Loucy (cell line): ENCODE measurements at regions not wholly inside any gene's neighbourhood (a gene's known extent, or its start where the extent isn't known, plus 50 kb on each side); places are given as distances from the start of the nearest gene placed in this dataset.

Source experiments
- H2AFZ ChIP-seq: fragments of 200-600 bp; sonication (generic); 2 replicates; pipeline ENCODE4 v1.6.0; 2016; ENCODE audit warnings: antibody characterized with exemption, mild to moderate bottlenecking, low read length, moderate library complexity
- H3F3A ChIP-seq: fragments of 200-600 bp; 2 replicates; pipeline ENCODE4 v1.6.0; 2016; ENCODE audit warnings: antibody characterized with exemption, low read depth, mild to moderate bottlenecking
- H3K27me3 ChIP-seq: fragments of 200-600 bp; sonication (generic); 2 replicates; pipeline ENCODE4 v1.6.1; 2014; ENCODE audit warnings: low read length, mild to moderate bottlenecking; ENCODE audit not compliant: insufficient read depth, poor library complexity, severe bottlenecking
- H3K36me3 ChIP-seq: fragments of 200-600 bp; sonication (generic); 2 replicates; pipeline ENCODE4 v1.6.1; 2016; ENCODE audit warnings: low read length; ENCODE audit not compliant: insufficient read depth
- H3K4me1 ChIP-seq: fragments of 200-600 bp; sonication (generic); 2 replicates; pipeline ENCODE4 v1.5.1; 2014; ENCODE audit warnings: low read length, mild to moderate bottlenecking; ENCODE audit not compliant: insufficient read depth, poor library complexity, severe bottlenecking
- H3K4me2 ChIP-seq: fragments of 200-600 bp; sonication (generic); 2 replicates; pipeline ENCODE4 v1.6.0; 2014; ENCODE audit warnings: antibody characterized with exemption, low read length, low read depth, mild to moderate bottlenecking; ENCODE audit not compliant: poor library complexity, severe bottlenecking
- H3K4me3 ChIP-seq: fragments of 200-600 bp; sonication (generic); 2 replicates; pipeline ENCODE4 v1.5.1; 2014; ENCODE audit warnings: low read length, mild to moderate bottlenecking, mixed read lengths; ENCODE audit not compliant: poor library complexity, severe bottlenecking
- H3K79me2 ChIP-seq: fragments of 200-600 bp; sonication (generic); 2 replicates; pipeline ENCODE4 v1.6.1; 2014; ENCODE audit warnings: low read length; ENCODE audit not compliant: insufficient read depth
- H3K9ac ChIP-seq: fragments of 200-600 bp; sonication (generic); 2 replicates; pipeline ENCODE4 v1.6.0; 2014; ENCODE audit warnings: mild to moderate bottlenecking, low read depth, low read length, moderate library complexity; ENCODE audit not compliant: poor library complexity, severe bottlenecking
- H3K9me2 ChIP-seq: fragments of 200-600 bp; sonication (generic); replicated peaks from 2 replicates; pipeline ENCODE4 v1.6.1; 2016; ENCODE audit warnings: low read depth, low read length, mixed read lengths
- H3K9me3 ChIP-seq: fragments of 200-600 bp; sonication (generic); 2 replicates; pipeline ENCODE4 v1.6.1; 2014; ENCODE audit warnings: mild to moderate bottlenecking, antibody characterized with exemption, low read length, low read depth; ENCODE audit not compliant: insufficient read depth
- H4K20me1 ChIP-seq: fragments of 200-600 bp; sonication (generic); 2 replicates; pipeline ENCODE4 v1.6.0; 2014; ENCODE audit warnings: antibody characterized with exemption, low read length, mild to moderate bottlenecking; ENCODE audit not compliant: insufficient read depth, poor library complexity, severe bottlenecking
- CTCF ChIP-seq: fragments of 200-600 bp; sonication (generic); conservative IDR thresholded peaks from 2 replicates; pipeline ENCODE4 v1.5.1; 2014; ENCODE audit warnings: mild to moderate bottlenecking, antibody characterized with exemption, low read length
- EZH2phosphoT487 ChIP-seq: fragments of 200-600 bp; IDR thresholded peaks from 2 replicates; pipeline ENCODE4 v1.6.1; 2018; ENCODE audit warnings: antibody characterized with exemption, mild to moderate bottlenecking, moderate library complexity, borderline replicate concordance

DNA sequence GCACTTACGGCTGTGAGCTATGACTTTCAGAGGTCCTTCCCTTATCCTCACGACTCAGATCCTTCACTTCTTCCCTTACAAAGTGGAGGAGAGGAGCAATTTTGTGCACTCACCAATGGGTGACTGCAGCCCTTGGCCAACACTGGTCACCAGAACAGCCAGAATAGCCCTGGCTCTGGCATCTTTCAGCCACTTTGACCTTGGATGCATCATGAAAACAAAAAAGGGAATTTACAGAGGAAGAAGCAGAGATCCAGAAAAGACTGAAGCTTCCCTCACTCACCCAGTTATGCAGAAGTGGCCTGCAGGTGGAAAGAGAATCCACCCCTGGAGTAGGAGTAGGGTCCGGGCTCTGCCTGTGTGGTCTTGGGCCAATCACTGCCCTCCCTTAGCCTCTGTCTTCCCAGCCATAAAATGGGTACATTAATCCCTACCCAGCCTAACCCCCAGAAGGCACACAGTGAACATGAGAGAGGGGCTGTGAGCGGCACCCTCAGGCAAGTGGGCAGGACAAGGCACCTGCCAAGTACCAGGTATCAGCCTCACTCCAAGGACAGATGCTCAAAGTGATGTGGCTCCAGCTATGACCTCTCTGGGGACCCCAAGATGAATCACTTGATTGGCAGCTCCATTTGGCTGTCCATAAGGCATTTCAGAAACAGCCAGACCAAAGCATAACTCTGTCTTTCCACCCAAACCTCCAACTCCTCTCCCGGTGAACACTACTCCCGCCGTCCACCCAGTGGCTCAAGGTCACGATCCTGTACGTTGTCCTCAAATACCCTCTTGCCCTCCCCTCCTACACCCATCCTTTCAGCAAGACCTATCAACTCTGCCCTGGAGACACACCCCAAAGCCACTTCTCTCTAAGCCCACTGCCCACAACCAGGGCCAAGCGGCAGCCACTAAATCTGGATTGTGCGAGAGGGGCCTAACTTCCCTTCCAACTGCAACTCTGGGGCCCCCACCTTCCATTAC lies 129.8 kb upstream of the ZMIZ1 start:
- Histone ChIP-seq H3K9me2 (no peaks in the 10 kb centered on the region), H3K9ac (no peak overlapping the region), H3K4me3 (no peak overlapping the region), H3K79me2 (no peaks in the 10 kb centered on the region), H3K9me3 (no peaks in the 10 kb centered on the region; the same call in 1 of the 2 replicates), H3F3A (no peaks in the 10 kb centered on the region), H4K20me1 (no peaks in the 10 kb centered on the region), H3K4me2 (no peak overlapping the region), H2AFZ (no peak overlapping the region), H3K27me3 (no peaks in the 10 kb centered on the region), H3K4me1 (no peaks in the 10 kb centered on the region), H3K36me3 (no peaks in the 10 kb centered on the region)
- TF ChIP-seq EZH2phosphoT487 (no peak), CTCF (no peak)

GRCh38 chr10:78942091-78942501 lies 126.7 kb upstream of the ZMIZ1 start:
- TF ChIP-seq EZH2phosphoT487 (no peak), CTCF (no peak)
- Histone ChIP-seq H2AFZ (no peak overlapping the region), H3K27me3 (no peaks in the 10 kb centered on the region), H3K4me1 (peaks cover 20% of the 10 kb centered on the region), H3K9me2 (no peaks in the 10 kb centered on the region), H3F3A (no peaks in the 10 kb centered on the region), H3K9me3 (no peaks in the 10 kb centered on the region; the same call in 1 of the 2 replicates), H3K4me2 (no peak overlapping the region), H3K36me3 (no peaks in the 10 kb centered on the region), H3K9ac (no peak overlapping the region), H4K20me1 (no peaks in the 10 kb centered on the region), H3K79me2 (no peaks in the 10 kb centered on the region), H3K4me3 (no peak overlapping the region)

- Histone ChIP-seq H3K9me2 (no peaks in the 10 kb centered on the region), H4K20me1 (no peaks in the 10 kb centered on the region), H3K4me3 (no peak overlapping the region), H3K27me3 (no peaks in the 10 kb centered on the region), H3K79me2 (no peaks in the 10 kb centered on the region), H3K4me2 (no peak overlapping the region), H3F3A (no peaks in the 10 kb centered on the region), H3K4me1 (peaks cover 20% of the 10 kb centered on the region), H3K9ac (no peak overlapping the region), H3K9me3 (no peaks in the 10 kb centered on the region; the same call in 1 of the 2 replicates), H2AFZ (peak overlapping the region; percentile 38), H3K36me3 (no peaks in the 10 kb centered on the region)
- no peak; the same call in 1 of the 2 replicates for TF ChIP-seq CTCF
- no peak for TF ChIP-seq EZH2phosphoT487
These were observed 123.9 kb upstream of the ZMIZ1 start for GRCh38 chr10:78944723-78945312.
